Calu3 (cell line): ENCODE measurements at regions not wholly inside any gene's neighbourhood (a gene's known extent, or its start where the extent isn't known, plus 50 kb on each side); places are given as distances from the start of the nearest gene placed in this dataset.

Experiments
- BruUV-seq: library from RNA; stranded (reverse); fragments of 400-500 nt; replicated peaks from 2 replicates; lab custom pipeline; 2021; lab: Mats Ljungman, UMichigan
- CTCF ChIA-PET: fragments of 300-600 bp; sonication (Branson Sonifier 250); formaldehyde crosslinking; loops from one replicate; lab custom pipeline; 2022; ENCODE audit warnings: antibody characterized with exemption; lab: Charles Lee
- DNase-seq: peaks from one replicate; pipeline ENCODE4 v3.0.0; 2022
- H3K27ac Mint-ChIP-seq: one replicate; pipeline ENCODE4 v1.8.0; 2022; ENCODE audit warnings: mixed read lengths; ENCODE audit not compliant: unreplicated experiment
- H3K27me3 Mint-ChIP-seq: one replicate; pipeline ENCODE4 v1.8.0; 2022; ENCODE audit warnings: mixed read lengths; ENCODE audit not compliant: unreplicated experiment
- H3K36me3 Mint-ChIP-seq: one replicate; pipeline ENCODE4 v1.8.0; 2022; ENCODE audit warnings: mild to moderate bottlenecking, moderate library complexity, mixed read lengths; ENCODE audit not compliant: insufficient read depth, unreplicated experiment
- H3K4me1 Mint-ChIP-seq: one replicate; pipeline ENCODE4 v1.8.0; 2022; ENCODE audit warnings: mild to moderate bottlenecking, low read depth, mixed read lengths; ENCODE audit not compliant: unreplicated experiment
- H3K4me3 Mint-ChIP-seq: one replicate; pipeline ENCODE4 v1.8.0; 2022; ENCODE audit warnings: mild to moderate bottlenecking, low read depth, moderate library complexity, mixed read lengths; ENCODE audit not compliant: unreplicated experiment
- H3K9me3 Mint-ChIP-seq: one replicate; pipeline ENCODE4 v1.8.0; 2022; ENCODE audit warnings: low read depth, mixed read lengths; ENCODE audit not compliant: unreplicated experiment
- intact Hi-C: fragments of 100-400 bp; cut with micrococcal nuclease; formaldehyde crosslinking; loops from one replicate; pipeline ENCODE4 v1.10.0; 2022; ENCODE audit not compliant: unreplicated experiment
- TF ChIP-seq, protein P1 (sequence below): fragments of 200-600 bp; IDR thresholded peaks from one replicate; pipeline ENCODE4 v1.8.0; 2022; ENCODE audit warnings: antibody characterized with exemption; ENCODE audit not compliant: unreplicated experiment

DNA sequence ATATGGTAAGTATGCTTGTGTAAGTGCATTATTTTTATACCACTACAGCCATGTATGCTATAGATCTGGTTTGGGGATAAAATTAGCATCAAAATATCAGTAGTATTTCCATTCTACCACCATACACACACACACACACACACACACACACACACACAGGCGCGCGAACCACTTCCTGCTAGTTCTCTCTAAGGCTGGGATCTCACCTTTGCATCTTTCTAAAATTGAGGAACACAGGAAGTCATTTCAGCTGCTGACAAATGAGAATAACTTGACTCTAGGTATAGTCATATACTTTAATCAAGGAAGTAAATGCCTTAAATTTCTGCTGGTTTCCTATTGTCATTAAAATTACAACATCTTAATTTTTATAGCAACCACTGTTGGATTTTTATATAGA, 72.5 kb downstream of the RBM43 start:
- no peaks in the 10 kb centered on the region for H3K4me1 Mint-ChIP-seq
- BruUV-seq: no TSS peak
- H3K27ac Mint-ChIP-seq: no peak overlapping the region
- H3K27me3 Mint-ChIP-seq: no peaks in the 10 kb centered on the region
- DNase-seq: no peak
- CTCF ChIA-PET: no interaction called here
- intact Hi-C loops: no loop called here
- no peak overlapping the region for H3K4me3 Mint-ChIP-seq
- TF ChIP-seq, protein P1, sequence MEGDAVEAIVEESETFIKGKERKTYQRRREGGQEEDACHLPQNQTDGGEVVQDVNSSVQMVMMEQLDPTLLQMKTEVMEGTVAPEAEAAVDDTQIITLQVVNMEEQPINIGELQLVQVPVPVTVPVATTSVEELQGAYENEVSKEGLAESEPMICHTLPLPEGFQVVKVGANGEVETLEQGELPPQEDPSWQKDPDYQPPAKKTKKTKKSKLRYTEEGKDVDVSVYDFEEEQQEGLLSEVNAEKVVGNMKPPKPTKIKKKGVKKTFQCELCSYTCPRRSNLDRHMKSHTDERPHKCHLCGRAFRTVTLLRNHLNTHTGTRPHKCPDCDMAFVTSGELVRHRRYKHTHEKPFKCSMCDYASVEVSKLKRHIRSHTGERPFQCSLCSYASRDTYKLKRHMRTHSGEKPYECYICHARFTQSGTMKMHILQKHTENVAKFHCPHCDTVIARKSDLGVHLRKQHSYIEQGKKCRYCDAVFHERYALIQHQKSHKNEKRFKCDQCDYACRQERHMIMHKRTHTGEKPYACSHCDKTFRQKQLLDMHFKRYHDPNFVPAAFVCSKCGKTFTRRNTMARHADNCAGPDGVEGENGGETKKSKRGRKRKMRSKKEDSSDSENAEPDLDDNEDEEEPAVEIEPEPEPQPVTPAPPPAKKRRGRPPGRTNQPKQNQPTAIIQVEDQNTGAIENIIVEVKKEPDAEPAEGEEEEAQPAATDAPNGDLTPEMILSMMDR: no peak
- no peaks in the 10 kb centered on the region for H3K36me3 Mint-ChIP-seq
- no peaks in the 10 kb centered on the region for H3K9me3 Mint-ChIP-seq

DNA sequence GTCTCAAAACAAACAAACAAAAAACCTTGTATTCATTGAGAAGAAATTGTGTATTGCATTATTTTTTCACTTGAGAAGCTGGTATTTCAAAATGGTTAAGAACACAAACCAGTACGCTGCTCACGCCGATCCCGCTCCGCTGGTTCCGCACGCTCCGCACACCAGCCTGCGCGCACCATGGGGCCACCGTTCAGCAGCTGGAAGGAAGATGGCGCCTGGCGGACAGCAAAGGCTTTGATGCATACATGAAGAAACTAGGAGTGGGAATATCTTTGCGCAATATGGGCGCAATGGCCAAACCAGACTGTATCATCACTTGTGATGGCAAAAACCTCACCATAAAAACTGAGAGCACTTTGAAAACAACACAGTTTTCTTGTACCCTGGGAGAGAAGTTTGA, 75.7 kb downstream of the RBM43 start:
- H3K4me1 Mint-ChIP-seq: no peaks in the 10 kb centered on the region
- CTCF ChIA-PET: no interaction called here
- H3K36me3 Mint-ChIP-seq: no peaks in the 10 kb centered on the region
- DNase-seq: no peak
- TF ChIP-seq, protein P1: no peak
- no TSS peak for BruUV-seq
- no peak overlapping the region for H3K27ac Mint-ChIP-seq
- intact Hi-C loops: no loop called here
- peaks cover 29% of the 10 kb centered on the region for H3K27me3 Mint-ChIP-seq
- H3K9me3 Mint-ChIP-seq: no peaks in the 10 kb centered on the region
- no peak overlapping the region for H3K4me3 Mint-ChIP-seq

DNA sequence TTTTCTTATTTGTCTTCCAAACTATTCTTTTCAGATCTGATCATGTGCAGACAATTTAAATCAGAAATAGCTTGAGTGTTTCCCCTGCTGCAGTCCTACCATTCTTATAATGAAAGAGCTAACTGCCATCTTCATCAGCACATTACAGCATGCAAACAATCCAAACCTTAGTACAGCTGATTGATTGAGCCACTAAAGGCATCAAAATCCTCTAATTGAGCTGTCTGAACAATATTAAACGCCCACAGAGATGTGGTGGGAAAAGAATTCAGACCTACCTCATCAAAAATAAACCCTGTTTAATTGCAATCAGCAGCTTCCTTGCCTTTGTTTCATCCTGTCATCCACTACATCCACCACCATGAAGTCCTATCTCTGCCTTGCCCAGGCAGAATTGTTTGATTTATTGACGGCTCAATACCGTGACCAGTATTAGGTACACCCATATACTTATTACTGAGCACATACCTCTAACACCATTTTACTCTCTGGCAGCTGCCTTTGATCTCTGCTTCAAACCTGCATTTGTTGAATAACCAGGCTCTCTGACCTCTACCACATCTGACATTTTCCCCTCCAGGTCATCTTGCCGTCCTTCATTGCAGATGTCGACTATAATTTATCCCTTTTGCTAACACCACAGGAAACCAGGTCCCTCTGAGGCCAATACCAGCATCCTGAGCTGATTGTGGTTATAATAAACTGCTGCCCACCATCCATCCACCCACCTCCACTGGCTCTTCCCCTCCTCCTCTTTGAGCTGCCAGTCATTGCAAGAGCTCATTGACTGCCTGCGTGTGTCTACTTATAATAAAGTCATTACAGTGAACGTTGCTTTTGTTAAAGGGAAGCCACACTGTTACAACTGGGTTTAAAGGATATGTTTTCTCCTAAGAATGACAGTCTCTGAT, 78.5 kb downstream of the RBM43 start:
- BruUV-seq: no TSS peak
- no peak for DNase-seq
- H3K27me3 Mint-ChIP-seq: peaks cover 29% of the 10 kb centered on the region
- no peaks in the 10 kb centered on the region for H3K9me3 Mint-ChIP-seq
- no peaks in the 10 kb centered on the region for H3K36me3 Mint-ChIP-seq
- no peaks in the 10 kb centered on the region for H3K4me1 Mint-ChIP-seq
- TF ChIP-seq, protein P1: no peak
- CTCF ChIA-PET: no interaction called here
- intact Hi-C loops: no loop called here
- H3K27ac Mint-ChIP-seq: no peak overlapping the region
- H3K4me3 Mint-ChIP-seq: no peak overlapping the region

DNA sequence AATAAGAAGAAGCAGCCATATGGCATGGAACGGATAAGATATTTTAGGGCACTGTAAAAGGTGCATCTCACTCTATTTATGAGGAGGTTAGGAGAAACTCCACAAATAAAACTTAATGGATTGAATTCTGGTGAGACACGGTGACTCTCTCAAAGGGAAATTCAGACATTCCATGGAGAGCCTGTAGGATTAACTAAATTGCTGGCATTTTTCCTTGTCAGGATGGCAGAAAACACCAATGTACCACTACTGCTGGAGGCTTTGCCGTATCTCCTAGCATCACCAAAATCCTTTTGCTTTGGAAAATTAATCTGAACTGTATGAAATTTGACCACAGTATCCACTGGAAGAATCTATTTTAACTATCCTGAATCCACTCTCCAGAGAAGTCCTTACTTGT, 79.3 kb downstream of the RBM43 start:
- H3K4me3 Mint-ChIP-seq: no peak overlapping the region

More for the DNA sequence above, 79.3 kb downstream of the RBM43 start:
- intact Hi-C loops: no loop called here
- TF ChIP-seq, protein P1: no peak
- DNase-seq: no peak
- H3K27me3 Mint-ChIP-seq: peaks cover 33% of the 10 kb centered on the region
- no TSS peak for BruUV-seq
- no peak overlapping the region for H3K27ac Mint-ChIP-seq
- H3K36me3 Mint-ChIP-seq: no peaks in the 10 kb centered on the region
- H3K9me3 Mint-ChIP-seq: no peaks in the 10 kb centered on the region
- CTCF ChIA-PET: no interaction called here
- H3K4me1 Mint-ChIP-seq: no peaks in the 10 kb centered on the region
